ENCODE measurements at regions not wholly inside any gene's neighbourhood (a gene's known extent, or its start where the extent isn't known, plus 50 kb on each side); places are given as distances from the start of the nearest gene placed in this dataset.

GRCh38 chr21:16058896-16059295 lies 329.1 kb downstream of the USP25 start:
- TF ChIP-seq CTCF (conservative IDR thresholded peaks at IDR 0.05; ENCODE audit: low read depth in 2 of 2) (no peak), POLR2AphosphoS5 (IDR thresholded peaks at IDR 0.05; ENCODE audit: low read depth) (no peak), ZNF114 (CRISPR knock-in tag; IDR thresholded peaks at IDR 0.05) (no peak), EZH2 (IDR thresholded peaks at IDR 0.05; ENCODE audit: low read depth, unreplicated experiment) (no peak), REST (IDR thresholded peaks at IDR 0.05; ENCODE audit: unreplicated experiment) (no peak), JUNB (IDR thresholded peaks at IDR 0.05; ENCODE audit: unreplicated experiment) (no peak), ETS1 (IDR thresholded peaks at IDR 0.05) (no peak), CREB1 (CRISPR knock-in tag; IDR thresholded peaks at IDR 0.05; ENCODE audit: low read depth) (no peak), ZNF331 (CRISPR knock-in tag; IDR thresholded peaks at IDR 0.05; ENCODE audit: low read depth) (no peak), EZH2phosphoT487 (IDR thresholded peaks at IDR 0.05; ENCODE audit: unreplicated experiment) (no peak), STAT1 (IDR thresholded peaks at IDR 0.05; ENCODE audit: unreplicated experiment) (no peak)

Measured in GM23338 (cell line).